Activated CD8-positive, alpha-beta memory T cell treated with anti-CD3 and anti-CD28 coated beads, Interleukin-2, amount 50 U/mL, for 4 hours (primary cell): ENCODE measurements at regions not wholly inside any gene's neighbourhood (a gene's known extent, or its start where the extent isn't known, plus 50 kb on each side); places are given as distances from the start of the nearest gene placed in this dataset.

Source experiments
- DNase-seq: peaks from one replicate; pipeline ENCODE4 v3.0.0-alpha.2; 2020

- DNase-seq = no peak
These were observed 181.8 kb downstream of the KATNAL1 start for GRCh38 chr13:30125422-30126073.

DNA sequence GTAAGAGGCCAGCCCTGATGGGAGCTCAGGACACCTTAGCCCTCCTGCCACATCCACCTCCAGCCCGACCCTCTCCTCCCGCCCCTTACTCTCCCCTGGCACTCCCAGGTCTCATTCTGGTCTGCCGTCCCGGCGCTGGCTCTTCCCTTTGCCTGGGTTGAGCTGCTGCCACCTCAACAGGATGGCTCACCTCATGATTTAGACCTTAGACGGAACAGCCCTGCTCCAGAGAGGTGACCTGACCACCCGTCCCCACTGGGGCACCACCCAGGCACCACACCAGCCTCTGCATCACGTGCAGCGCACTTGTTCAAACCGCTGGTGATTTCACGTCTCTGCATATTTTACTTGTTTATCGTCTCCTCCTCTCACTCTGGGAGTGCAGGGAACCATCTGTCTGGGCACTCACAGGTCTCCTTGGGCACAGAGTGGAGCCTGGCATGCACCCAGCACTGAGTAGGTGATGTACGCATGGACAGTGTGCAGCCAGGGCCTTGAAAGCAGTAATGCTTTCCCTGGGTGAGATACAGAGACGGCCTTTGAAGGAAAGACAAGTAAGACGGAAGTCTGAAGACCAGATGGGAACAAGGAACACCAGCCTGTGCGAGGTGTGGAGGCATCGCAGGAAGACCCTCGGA, 183.1 kb downstream of the KATNAL1 start:
- no peak for DNase-seq

DNA sequence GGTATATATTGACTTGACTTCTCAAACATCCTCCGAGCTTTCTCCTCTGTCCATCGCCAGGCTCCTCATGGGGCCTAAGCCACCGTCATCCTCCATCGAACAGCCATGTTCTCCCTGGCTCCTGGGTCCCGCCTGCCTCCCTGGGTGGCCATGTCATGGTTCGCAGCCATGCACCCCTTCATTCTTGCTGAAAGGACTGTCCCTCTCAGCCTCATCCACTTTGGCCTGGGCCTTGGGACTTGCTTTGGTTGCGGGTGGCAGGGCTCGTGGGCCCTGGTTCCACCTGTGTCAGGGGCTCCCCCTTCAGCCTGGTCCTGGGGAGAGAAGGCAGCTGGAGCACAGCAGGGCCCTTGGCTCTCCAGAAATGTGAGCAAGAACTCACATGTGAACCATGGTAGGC, 183.8 kb downstream of the KATNAL1 start:
- DNase-seq = no peak

DNA sequence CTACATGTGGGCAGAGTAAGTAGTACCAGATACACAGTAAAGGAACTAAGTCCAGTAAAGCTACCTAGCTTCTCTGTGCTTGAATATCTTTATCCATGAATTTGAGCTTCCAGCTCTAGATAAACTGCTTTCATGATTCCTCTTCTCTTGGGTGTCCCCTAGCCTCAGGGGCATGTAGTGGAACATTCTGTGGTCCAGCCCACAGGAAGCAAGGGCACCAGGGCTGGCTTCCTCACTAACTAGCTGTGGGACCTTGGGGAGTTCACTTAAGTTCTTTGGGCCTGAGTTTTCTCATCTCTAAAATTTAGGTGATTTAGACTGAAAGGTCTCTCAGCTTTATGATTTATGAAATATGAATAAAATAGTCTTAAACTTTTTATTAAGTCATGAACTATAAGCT, 185.7 kb downstream of the KATNAL1 start:
- no peak for DNase-seq

DNA sequence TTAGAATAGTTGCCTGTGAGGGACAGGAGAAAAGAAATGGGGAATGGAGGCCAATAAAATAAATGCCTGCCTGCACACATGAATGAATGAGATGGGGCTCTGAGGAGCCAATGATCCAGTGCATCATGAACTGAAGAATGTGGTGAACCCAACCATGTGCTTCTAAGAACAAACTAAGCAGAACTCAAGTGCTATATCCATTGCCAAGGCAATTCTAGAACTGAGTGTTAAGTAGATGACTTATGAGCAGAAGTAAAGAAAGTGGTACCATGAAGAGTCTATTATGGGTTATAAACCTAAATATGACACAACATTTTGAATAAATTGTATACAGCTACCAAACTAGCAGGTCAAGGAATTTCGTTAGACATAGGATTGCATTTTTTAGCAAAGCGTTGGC, 186.1 kb downstream of the KATNAL1 start:
- no peak for DNase-seq

DNA sequence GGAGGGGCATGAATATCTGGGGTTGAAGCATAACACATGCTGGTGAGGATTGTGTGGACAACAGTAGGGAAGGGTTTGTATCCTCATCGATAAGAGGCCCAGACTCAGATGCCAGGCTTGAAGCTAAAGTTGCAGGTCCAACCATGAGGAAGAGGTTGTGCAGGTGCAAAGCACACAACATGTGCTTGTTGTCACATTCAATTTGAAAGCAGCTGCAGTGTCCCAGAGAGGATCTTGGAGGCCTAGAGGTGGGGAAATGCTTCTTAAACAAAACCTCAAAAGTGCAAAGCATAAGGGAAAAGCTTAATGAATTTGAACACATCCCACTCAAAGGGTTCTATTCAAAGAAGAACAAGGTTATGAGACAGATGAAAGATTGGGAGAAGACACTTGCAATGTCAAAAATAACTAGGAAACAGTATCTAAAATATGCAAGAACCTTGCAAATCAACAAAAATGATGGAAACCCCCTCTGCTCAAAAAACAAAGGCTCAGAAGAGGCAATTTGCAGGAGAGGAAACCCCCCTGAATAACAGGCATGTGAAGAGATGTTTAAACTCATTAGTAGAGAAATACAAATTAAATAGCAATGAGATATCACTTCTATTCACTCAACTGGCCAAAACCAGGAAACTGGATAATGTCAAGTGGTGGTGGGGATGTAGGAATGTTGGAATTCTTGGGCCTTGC, 187.1 kb downstream of the KATNAL1 start:
- DNase-seq = no peak

- DNase-seq = no peak
These were observed 187.9 kb downstream of the KATNAL1 start for GRCh38 chr13:30119476-30119875.

- no peak for DNase-seq
These were observed 191.0 kb downstream of the KATNAL1 start for GRCh38 chr13:30116379-30116778.

DNA sequence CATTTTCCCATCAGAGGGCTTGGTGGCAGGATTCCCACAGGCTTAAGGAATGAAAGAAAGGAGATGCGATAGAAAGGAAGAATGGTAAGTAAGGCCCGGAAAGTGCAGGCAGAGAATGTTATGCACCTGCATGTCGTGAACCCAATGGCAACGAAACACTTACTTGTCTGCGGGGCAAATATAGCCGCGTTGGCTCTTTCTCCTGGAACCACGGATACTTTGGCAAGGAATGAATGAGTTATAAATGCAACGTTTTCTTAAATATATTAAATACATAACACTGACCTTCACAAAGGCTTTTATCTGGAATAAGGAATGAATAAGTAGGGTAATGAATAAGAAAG, 192.1 kb downstream of the KATNAL1 start:
- no peak for DNase-seq

GRCh38 chr13:30114571-30115256, 192.6 kb downstream of the KATNAL1 start:
- DNase-seq = peak; percentile 97

GRCh38 chr13:30113983-30114570, 193.3 kb downstream of the KATNAL1 start:
- DNase-seq = no peak

DNA sequence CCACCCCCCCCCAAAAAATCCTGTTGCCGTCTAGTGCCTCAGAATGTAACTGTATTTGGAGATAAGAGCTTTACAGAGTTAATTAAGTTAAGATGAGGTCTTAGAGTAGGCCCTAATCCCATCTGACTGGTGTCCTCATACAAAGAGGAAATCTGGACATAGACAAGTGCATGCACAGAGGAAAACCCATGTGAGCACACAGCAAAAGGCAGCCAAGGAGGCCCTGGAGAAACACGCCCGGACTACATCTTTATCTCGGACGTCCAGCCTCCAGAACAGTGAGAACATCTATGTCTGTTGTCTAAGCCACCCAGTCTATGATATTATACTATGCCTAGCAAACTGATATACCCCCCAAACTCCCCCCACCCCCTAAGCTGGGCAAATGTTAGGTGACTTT, 193.8 kb downstream of the KATNAL1 start:
- no peak for DNase-seq

GRCh38 chr13:30112602-30113435, 194.5 kb downstream of the KATNAL1 start:
- DNase-seq = peak; percentile 80

GRCh38 chr13:30111810-30112209, 195.5 kb downstream of the KATNAL1 start:
- DNase-seq = no peak

DNA sequence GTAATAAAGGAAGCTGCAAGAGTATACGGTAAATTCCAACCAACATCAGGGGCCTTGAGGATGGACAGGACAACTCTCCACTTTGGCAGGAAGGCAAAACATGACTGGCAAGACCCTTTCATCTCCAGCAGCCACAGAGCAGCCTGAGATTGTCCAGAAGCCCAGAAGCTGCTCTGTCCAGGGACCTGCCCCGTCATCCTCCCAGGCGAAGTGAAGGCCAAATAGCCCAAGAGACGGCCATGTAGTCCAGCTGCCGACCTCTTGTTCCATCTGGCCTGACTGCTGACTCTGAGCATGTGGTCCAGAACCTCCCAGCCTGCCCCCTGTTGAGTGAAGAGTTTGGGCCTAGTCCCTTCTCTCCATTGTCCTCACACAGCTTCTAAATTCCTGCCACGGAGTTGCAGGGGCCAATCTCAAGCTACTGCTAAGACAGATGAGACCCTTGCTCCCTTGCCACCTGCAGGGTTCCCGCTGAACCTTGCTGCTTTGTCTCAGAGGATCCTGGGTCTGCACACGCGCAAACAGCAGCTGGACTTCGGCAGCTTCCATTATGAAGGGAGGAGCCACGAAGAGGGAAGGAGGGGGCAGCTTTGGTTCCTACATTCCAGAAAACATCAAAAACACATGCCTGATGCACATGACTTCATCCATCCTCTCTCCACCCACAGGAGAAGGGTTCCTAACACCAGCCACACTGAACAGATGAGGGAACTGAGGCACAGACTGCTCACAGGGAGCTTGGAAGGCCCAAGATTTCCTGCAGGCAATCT, 196.9 kb downstream of the KATNAL1 start:
- no peak for DNase-seq

DNA sequence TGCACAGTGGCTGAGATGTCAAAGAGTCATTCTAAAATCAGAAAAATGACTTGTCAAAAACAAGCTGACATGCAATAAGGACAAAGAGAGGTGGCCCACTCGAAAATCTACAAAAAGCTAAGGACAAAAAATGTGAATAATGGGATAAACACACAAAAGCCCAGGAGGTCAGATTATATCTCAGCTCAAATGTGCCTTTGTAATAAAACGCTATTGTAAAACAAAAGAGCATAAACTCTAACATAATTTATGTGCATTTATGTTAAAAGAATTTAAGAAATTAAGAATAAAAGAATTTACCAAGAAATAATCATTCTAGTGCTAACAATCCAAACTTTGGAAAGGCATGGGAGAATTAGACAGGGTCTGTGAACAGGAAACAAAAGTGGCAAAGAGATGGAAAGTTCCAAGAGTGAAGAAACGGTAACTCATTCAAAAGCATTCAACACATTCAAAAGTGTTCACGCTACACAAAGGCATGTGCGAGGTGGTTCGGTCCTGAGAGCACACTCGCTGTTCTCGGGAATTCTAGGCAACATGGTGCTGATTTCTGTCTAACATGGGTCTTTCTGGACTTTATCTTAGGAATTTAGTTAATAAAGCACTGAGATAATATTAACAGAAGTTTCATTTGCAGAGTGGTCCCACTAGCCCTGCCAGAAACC, 197.7 kb downstream of the KATNAL1 start:
- no peak for DNase-seq

DNA sequence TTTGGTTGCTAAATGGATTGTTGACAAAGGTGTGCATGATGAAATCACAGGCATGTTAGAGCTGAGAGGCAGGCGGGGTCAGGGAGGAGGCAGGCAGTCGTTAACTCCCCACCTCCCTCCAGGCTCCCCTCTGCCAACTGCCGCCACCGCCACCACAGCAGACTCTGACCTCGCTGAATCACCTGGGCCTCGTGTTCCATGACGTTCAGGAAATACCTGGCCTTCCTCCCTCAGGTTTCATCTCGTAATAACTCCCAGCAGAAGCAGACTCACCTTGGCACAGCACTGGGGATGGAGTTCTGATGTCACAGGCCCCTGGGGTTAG, 198.5 kb downstream of the KATNAL1 start:
- no peak for DNase-seq

DNA sequence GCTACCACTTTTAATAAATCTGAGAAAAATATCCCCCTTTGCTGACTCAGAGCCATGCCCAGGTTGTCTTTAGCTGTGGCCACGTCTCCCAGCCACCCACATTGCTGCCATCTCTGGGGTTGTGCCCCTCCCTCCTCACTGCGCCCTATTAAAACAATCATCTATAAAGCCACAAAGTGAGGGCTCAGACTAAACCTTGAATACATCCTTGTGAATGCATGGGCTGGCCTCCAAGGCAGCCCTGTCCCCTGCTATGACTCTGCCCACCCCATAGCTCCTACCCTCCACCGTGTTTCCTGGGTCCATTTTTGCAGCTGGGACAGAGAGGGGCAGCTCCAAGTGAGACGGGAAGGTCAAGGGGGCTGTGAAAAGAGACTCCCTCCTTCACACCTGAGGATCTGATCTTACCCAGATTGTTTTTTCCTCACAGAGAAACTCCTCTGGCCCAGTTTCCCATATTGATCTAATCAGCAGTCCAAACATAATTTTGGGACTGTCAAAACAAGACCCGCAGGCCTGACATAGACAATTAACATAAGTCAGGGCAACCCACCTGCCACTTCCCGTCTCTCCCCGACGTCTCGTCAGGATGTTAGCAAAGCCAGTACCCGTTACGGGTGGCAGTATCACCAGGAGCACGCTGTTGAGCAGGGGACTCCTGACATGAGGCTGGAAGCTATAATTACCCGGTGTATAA, 199.0 kb downstream of the KATNAL1 start:
- no peak for DNase-seq

- no peak for DNase-seq
These were observed 199.7 kb downstream of the KATNAL1 start for GRCh38 chr13:30107521-30108136.

DNA sequence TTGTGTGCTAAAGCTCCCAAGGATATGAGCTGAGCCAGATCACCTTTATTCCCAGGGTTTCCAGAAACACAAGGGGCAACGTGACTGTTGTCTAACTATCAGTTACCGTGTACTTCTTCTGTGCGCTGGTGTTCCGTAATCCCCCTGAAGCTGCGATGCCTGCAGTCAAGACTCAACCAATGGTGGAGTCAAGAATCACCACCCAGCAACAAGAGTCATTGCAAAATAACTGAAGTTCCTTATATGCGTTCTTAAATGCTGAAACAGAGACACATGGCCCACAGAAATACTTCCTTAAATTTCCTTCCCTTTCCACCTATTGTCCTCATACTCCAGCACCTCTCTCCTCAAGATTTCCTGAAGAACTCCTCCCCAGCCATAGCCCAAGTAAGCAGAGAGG, 200.2 kb downstream of the KATNAL1 start:
- DNase-seq = no peak
